ENCODE measurements at regions not wholly inside any gene's neighbourhood (a gene's known extent, or its start where the extent isn't known, plus 50 kb on each side); places are given as distances from the start of the nearest gene placed in this dataset.
A peak's percentile ranks its signal among the peaks of the same experiment; 100 is the strongest.

DNA sequence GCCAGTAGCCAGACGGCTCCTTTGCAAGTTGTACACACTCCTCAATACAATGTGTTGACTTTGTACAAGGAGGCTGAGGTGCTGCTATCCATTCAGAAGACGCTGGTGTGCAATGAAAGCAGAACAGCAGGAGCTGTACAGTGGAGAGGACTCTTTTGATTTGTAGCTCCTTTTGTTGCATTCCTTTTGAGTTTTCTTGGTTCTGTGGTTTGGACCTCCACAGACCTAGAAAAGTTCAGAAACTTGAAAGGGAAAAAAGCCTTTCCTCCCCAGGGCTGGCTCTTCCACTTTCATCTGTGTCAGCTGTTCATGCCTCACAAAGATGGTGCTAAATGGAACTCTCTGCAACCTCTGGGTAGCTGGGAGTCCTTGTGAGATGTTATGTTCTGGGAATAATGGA, 117.4 kb downstream of the MAT2B start:
- DNase-seq (ENCODE audit: low spot score) = no peak

DNA sequence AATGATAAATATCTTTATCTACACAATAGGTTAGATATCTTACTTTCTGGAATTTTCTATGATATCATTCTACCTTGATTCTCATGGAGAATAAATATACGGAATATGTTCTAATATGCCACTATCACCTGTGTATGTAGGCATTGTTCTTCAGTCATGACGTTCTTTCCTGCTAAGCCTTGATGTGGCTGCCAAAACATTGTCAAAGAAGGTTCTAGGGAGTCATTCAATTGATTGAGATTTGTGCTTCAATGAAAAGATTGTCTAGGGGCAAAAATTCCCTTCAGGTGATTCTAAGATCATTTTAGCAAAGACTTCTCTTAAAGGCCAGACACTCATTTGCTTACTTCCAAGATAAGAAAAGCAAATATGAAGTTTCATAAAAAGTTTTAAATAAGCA, 118.1 kb downstream of the MAT2B start:
- no peak for DNase-seq (ENCODE audit: low spot score)

DNA sequence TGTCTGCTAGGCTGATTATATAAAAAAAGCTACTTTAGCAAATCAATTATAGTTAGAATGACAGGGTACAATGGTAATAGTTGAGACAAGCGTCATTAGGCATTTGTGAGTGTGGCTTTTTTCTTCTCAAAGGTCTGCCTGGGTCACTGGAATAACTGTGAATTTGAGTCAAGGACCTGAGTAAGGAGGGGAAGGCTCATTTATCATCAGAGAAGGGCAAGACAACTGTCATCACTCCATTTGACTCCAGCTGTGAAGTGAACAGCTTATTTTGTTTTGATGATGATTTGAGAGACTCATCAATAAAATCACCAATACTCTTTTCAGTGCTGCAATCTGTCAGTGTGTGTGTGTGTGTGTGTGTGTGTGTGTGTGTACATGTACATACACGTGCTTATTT, 118.6 kb downstream of the MAT2B start:
- DNase-seq (ENCODE audit: low spot score) = no peak

DNA sequence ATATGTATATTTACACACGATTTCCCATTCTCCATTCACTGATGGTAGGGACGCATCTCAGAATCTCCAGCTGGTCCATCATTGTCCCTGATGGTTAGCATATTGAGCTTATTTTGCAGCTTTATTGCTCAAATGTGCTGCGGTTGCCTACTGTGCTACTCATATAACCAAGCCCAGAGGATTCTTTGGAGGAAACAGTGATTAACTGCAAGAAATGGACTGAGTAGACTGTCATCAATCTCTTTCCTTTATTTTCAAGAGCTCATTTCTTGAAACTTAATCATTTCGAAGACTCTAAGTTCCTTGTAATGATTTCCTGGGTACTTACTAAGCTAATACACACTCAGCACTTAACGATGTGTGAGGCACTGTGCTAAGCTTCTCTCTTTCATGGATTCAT, 119.0 kb downstream of the MAT2B start:
- DNase-seq (ENCODE audit: low spot score) = no peak

DNA sequence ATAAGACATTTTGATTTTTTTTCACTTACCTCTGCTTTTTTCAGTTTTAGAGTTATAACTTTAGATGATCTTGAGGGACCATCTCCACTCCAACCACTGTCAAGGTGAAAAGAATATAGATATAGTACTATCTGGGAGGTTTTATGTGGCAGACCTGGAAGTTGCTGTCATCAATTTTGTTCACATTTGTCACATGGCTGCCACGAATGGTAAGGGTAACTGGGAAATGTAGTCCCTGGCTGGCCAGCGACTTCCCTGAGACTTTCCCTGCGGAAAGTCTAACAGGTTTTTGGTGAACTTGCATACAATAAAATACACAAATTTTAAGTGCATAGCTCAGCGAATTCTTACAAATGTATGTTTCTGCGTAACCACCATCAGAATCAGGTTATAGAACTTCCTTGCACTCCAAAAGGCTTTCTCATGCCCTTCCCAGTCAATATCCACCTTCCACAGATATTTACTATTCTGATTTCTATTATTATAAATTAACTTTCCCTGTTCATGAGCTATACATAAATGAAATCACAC, 121.5 kb downstream of the MAT2B start:
- DNase-seq (ENCODE audit: low spot score) = no peak

DNA sequence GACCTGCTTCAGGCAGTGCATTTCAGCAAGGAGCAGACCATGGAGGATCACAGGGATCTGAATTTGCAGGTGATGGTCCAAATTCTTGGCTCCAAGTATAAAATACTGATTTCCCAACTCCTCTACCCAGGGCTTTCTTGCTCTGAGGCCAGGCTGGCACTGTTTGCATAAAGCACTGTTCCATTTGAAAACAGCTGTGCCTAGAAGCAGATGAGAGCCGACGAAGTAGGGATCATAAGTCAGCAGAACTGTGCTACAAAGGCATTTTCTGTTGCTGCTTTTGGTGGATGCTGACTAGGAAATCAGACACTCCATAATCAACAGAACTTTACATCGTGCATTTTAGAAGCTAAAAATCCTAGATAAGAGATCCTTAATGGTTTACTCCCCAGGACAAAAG, 126.4 kb downstream of the MAT2B start:
- no peak for DNase-seq (ENCODE audit: low spot score)

DNA sequence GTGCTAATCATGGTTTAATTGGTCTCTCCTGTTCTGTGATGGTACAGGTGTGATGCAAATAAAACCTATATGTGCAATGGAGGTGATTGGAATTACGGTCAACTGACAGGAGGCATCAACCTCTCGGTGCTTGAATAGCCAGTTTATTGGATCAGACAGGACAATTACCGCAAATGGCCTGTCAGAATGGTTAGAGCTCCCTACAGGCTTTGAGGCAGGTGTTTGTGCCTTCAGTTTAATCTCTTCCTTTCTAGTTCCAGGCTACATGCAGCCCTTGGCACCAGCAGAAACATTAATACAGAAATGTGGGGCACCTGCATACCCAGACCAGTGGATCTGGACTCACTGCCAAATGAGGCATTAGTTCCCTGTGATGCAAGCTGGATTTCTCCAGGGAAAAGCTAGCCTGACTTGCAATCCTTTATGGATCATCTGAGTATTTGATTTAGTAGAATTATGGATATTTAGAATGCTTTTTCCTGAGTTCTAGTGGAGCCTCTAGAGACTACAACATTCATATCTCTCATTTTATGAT, 128.6 kb downstream of the MAT2B start:
- no peak for DNase-seq (ENCODE audit: low spot score)

DNA sequence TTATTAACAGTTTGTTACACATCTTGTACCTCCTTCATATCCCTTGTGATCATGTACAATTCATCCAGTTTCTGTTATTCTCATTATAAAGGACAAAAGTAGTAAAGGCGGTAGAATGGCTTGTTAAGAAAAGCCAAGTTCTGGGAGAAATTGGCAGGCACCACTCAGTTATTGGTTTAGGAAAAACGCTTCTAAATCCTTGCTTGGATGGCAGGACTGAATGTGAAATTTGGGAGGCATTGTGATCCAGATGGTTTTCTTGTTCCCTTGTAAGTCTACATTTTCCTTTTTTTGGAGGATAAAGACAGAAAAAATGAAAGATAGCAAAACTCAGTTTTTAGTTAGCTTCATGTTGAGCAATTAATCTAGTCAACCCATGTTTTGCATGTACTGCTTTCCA, 130.2 kb downstream of the MAT2B start:
- no peak for DNase-seq (ENCODE audit: low spot score)

DNA sequence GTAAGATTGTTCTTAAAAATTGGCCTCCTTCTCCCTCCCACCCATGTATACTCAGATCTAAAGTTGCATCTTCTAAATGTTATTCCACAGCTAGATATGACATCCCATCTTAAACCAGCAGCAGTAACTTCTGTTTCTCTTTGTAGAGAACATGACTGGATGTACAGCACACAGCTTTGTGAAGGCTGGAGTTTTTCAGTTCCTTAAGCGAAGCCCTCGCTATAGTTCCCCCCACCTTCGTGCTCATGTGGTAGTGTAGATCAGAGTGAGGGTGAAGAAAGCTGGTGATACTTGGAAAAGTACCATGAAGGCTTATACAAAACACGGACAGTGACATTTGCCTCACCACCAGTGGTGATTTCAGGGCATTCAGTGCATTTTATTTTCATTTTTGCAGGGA, 137.5 kb downstream of the MAT2B start:
- DNase-seq (ENCODE audit: low spot score) = no peak

DNA sequence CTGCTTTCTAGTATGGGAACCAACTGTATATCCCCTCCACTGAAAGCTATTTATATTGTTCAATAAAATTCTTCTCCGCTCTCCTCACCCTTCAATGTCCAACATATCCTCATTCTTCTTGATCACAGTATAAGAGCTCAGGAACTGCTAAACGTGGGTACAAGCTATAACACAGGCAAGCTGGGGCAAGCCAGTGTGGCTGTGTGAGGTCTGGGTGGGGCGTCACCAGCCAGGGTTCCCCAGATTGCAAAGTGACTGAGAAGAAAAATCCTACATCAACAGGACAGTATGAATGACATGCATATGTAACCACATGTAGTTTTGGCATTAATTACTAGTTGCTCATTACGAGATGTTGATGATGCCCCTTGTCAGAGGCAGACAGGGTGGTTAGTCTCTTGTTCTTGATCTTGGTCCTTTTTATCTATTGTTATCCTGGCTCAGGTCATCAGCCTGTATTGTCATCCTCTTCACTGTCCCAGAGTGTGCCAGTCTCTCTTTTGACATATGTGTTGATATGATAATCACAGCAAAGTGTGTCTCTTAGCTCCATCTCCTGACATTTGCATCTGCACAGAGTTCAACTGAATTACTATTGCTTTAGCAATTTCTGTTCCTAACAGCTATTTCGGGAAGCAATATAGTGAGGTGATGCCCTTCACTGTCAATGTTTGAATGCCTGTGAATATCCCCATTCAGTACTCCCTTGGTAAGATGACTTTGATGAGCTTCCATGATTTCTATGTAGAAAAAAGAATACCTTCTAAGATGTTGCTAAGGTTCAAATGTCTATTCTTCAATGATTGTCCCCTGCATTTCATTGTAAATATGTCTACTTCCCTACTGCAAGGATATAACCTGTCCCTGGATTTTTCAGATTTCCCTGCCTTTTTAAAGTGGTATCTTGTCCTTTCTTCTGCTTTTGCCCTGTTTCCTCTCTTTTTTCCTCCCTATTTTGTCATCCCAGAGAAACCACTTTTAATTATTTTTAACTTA, 140.3 kb downstream of the MAT2B start:
- DNase-seq (ENCODE audit: low spot score) = no peak

DNA sequence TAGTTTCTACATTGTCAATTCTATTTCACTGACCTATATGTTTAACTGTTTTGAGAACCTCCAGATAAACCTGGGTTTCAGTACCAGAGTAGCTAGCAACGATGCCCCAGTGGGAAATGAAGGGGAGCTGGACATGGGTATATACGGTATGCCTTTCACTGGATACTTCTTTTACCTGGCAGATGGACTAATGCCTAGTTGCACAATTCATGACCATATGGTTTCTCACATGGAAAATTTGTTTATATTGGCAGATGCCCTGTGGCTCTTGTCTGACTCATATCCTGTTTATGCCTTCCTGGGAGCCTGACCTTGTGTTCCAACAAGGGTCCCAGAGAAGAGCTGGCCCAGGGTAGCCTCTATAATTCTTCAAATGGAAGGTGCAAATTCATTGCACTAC, 144.1 kb downstream of the MAT2B start:
- DNase-seq (ENCODE audit: low spot score) = no peak

DNA sequence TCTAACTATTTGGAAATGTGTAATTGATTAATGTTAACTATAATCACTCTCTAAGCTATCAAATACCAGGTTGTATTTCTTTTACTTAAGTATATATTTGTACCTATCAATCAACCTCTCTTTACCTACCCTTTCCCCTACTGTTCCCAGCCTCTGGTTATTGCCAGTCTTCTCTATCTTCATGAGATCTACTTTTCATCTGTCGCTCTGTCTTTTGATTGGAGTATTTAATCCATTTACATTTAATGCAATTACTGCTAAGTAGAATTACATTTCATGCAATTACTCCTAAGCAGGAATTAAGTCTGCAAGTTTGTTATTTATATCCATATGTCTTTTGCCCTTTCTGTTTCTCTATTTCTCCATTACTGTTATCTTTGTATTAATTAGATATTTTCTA, 148.1 kb downstream of the MAT2B start:
- DNase-seq (ENCODE audit: low spot score) = no peak

DNA sequence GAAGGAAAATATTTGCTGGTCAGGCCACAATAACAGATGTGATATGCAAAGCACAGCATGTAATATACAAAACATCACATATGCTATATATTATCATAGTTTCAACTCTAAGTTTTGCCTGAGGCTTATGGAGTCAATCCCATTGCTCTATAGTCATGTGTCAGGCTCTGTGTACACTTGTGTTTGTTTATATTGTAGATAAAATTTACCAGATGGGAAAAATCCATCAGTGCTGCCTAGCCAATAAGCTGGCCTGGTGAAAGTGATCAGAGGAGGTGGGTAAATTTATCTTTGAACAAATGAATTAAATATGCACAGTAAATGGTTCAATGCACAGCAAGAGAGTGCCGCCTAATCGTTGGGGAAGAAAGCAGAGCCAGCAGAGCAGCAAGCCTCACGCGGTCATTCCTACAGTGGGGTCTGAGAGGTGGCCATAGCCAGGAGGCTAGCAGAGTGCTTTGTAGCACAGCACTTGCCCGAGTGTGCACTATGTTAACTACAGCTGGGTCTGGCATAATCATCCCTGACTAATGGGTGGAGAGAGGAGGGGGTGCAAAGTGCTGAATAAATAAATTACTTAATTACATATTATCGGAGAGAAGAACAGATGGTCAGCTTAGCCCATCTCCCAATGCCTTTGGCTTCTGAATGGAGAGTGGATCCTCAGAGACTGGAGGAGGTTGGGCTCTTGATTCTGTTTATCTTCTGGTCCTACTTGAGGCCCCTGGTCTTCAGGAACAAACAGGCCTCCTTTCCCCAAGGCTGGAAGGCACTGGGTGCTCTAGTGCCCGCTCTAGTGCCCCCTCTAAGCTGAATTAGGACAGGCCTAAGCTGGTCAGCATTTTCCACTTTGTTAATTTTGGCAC, 153.5 kb downstream of the MAT2B start:
- DNase-seq (ENCODE audit: low spot score) = no peak

DNA sequence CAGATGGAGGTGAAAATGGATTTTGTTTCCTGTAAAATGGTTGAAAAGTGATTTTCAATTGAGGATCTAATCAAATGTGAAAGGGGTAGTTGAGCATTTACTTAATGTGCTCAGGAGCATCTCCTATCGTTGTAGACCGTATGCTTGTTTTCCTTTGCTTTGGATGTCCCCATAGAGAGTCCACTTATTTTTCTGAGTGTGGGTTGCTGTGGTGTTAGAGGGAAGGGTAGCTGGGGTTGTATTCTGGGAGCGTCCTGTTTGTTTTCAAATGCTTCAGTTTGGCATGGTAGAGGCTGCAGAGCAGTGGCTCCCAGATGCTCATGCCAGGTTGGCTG, 154.1 kb downstream of the MAT2B start:
- no peak for DNase-seq (ENCODE audit: low spot score)

DNA sequence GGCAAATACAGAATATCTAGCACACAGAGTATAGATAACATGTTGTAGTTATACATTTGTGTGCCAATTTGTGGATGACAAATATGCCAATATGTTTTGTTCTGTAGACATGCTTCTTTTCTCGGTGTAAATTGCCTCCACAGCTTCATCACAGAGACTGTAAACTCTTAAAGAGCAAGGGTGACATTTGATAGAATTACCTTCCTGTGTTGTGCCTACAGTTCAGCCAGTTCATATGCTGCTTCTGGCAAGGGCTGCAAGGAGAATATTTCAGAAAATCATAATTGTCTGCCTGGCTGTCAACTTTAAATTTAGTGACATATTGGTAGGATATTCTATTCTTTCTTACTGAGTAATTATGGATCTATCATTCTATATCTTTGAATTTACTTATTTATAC, 155.1 kb downstream of the MAT2B start:
- no peak for DNase-seq (ENCODE audit: low spot score)

DNA sequence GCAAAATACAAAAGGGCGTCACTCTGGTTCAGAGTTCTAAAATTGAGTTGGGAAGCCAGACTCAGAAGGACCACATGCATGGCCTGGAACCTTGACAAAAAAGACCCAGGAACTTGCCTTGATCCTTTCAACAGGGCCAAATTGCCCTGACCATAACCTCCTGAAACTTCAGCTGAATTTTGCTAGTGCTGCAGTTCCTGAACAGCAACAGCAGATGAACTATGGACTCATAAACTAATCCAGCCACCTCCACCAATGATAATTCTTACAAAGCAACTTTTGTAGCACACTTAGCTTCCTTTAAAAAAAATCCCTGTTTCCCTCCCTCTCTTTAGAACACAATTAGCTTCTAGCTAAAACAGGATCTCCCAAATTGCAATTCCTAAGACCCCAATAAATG, 155.9 kb downstream of the MAT2B start:
- no peak for DNase-seq (ENCODE audit: low spot score)

DNA sequence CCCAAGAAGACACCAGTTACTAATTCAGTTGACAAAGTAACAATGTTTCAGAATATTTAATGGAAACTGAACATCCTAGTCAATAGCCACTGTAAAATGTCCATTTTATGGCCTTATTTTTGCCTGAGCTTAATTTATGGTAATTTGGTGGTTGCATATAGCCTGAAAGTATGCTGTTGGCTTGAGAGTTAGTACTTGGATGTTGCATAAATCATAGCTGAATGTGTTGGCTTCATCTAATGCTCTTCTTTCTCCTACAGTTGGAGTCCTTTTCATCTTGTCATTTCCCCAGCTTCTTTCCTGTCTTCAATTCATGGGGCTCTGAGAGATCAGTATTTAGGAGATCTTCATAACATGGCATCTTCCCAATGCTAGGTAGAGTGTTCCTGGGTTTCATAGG, 164.6 kb downstream of the MAT2B start:
- no peak for DNase-seq (ENCODE audit: low spot score)

DNA sequence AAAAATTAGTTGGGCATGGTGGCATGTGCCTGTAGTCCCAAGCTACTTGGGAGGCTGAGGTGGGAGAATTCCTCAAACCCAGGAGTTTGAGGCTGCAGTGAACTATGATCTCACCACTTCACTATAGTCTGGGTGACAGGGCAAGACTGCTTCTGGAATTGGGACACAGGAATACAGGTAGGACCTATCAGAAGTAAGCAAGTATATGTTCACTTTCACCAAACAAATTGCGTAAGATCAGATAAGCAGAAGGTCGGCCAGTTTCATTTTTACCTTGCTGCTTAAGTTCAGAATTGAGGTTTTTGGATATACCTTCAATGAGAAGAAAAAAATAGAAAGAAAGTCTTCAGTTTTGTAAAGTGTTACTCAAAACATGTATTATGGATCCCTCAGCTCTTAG, 171.7 kb downstream of the MAT2B start:
- no peak for DNase-seq (ENCODE audit: low spot score)

DNA sequence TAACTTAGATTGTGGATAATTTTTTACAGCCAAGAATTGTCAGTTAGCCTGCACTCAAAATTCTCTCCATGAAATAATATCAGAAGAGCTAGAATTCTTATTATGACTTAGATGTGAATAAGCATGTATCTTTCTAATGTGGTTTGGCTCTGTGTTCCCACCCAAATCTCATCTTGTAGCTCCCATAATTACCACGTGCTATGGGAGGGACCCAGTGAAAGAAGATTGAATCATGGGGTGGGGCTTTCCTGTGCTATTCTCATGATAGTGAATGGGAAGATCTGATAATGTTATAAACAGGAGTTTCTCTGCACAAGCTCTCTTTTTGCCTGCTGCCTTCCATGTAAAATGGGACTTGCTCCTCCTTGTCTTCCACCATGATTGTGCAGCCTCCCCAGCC, 176.8 kb downstream of the MAT2B start:
- no peak for DNase-seq (ENCODE audit: low spot score)

DNA sequence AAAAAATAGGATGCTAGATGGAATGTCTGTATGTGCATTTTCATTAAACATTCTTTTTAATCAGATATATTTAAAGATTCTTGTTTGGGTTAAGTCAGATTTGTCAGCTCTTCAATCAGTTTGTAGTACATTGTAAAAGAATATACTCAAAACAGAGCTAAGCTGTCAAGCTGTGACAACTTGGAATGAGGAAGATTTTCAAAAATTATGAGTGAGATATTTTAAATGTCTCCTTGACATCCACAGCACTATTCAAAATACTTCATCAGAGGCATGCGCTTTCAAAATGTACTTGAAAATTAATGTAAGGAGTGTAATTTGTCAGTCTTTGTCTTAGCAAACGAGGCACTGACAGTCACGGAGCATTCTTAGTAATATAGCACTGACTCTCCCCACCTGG, 182.0 kb downstream of the MAT2B start:
- DNase-seq (ENCODE audit: low spot score) = no peak

DNA sequence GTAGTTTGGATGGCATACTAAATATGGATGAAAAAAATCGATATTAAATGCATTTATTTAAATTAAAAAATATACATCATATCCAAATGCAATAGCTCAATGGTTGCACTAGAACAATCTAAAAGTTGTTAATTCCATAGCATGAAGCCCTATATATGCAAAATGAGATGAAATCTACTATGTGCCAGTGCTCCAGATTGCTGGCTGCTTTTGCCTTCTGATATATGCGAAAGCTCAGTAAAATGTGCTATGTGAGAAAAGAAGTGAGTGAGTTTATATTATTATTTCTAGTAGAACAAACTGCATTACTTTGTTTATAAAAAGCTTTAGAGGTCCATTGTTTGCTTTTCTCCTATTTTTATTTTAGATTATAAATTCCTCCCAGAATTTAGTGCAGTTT, 186.7 kb downstream of the MAT2B start:
- no peak for DNase-seq (ENCODE audit: low spot score)

DNA sequence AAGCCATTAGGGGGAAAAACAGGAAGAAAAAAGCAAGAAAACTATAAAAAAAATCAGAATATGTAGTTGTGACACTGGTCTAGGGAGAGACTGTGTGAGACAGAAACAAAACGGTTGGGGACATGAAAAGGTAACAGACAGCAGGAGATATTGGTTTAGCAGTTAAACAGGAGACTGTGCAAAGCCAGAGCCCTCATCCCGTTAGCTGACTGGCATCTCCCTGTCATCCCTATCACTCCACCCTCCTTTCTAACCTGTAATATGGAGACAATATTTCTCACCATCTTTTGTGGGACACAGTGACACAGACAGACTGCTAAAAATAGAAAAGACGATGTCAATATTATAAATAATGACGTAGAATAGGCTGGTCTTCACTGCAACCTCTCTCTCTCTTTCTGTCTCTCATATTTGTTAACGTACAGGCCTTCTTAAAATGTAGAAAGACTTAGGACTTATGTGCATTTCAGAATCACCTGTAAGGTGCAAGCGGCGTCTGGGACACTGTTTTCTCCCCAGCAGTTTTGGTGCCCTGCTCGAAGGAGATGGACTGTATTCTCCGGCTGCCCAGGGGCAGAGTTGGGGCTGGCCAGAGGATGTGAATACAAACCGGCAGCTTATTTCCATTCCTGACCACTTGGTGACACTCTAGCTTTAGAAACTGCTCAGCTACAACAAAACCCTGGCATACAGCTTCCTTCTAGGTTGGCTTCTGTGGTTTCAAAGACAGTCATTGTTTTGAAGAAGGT, 190.6 kb downstream of the MAT2B start:
- peak; percentile 1 for DNase-seq (ENCODE audit: low spot score)

Measured in CD4-positive, alpha-beta T cell treated with Interleukin-2 at 100 ng/mL for 4 hours (primary cell).